Tibial nerve (tissue), 4 donors: ENCODE measurements at regions not wholly inside any gene's neighbourhood (a gene's known extent, or its start where the extent isn't known, plus 50 kb on each side); places are given as distances from the start of the nearest gene placed in this dataset.

Experiments
- DNase-seq, 2 donors: peaks; one replicate each; pipeline ENCODE4 v3.0.0-alpha.2; 2019; ENCODE audit warnings: low spot score in 2 of 2
- H3K27ac ChIP-seq, 4 donors: fragments of 200-600 bp; sonication (generic) in 3 of 4; one replicate each; pipeline ENCODE4 v1.5.1; 2017 to 2019; ENCODE audit warnings: mild to moderate bottlenecking in 1 of 4
- H3K27me3 ChIP-seq, 2 donors: fragments of 200-600 bp; sonication (generic) in 1 of 2; one replicate each; pipeline versions ENCODE4 v1.5.1 to v1.6.0; 2017 to 2019
- H3K36me3 ChIP-seq, 3 donors: fragments of 200-600 bp; sonication (generic); one replicate each; pipeline ENCODE4 v1.5.1; 2018 to 2019
- H3K4me1 ChIP-seq, 4 donors: fragments of 200-600 bp; sonication (generic) in 3 of 4; one replicate each; pipeline ENCODE4 v1.5.1; 2017 to 2019
- H3K4me3 ChIP-seq, 4 donors: fragments of 200-600 bp; sonication (generic) in 3 of 4; one replicate each; pipeline ENCODE4 v1.5.1; 2017 to 2019; ENCODE audit warnings: mild to moderate bottlenecking in 1 of 4, moderate library complexity in 1 of 4
- H3K9me3 ChIP-seq, 4 donors: fragments of 200-600 bp; sonication (generic) in 3 of 4; one replicate each; pipeline ENCODE4 v1.5.1; 2017 to 2019
- CTCF ChIP-seq, 5 experiments: fragments of 200-600 bp in 3 of 5; fragments of 450-650 bp in 2 of 5; sonication (generic) in 3 of 5; IDR thresholded peaks; one replicate each; pipeline ENCODE4 v1.5.1; 2016 to 2019; ENCODE audit warnings: antibody characterized with exemption in 5 of 5, mild to moderate bottlenecking in 3 of 5, moderate library complexity in 2 of 5
- EP300 ChIP-seq, 2 donors: sonication (generic); formaldehyde crosslinking; IDR thresholded peaks; one replicate each; pipeline ENCODE4 v1.6.1; 2017; ENCODE audit warnings: antibody characterized with exemption in 2 of 2, mild to moderate bottlenecking in 1 of 2
- POLR2A ChIP-seq, 2 donors: fragments of 450-650 bp; IDR thresholded peaks; one replicate each; pipeline ENCODE4 v1.6.1; 2017; ENCODE audit warnings: antibody characterized with exemption in 2 of 2, mild to moderate bottlenecking in 2 of 2, moderate library complexity in 2 of 2
- WGBS, 2 donors: methylation state at CpG; one replicate each; pipeline ENCODE4 v1.1.5; 2018; 5-methylcytosine and 5-hydroxymethylcytosine counted together

- 69% methylated on average over 3 of the region's 3 CpGs for WGBS, 2 donors
- H3K4me1 ChIP-seq = no peaks in the 10 kb centered on the region
- no peak overlapping the region for H3K27ac ChIP-seq
- TF ChIP-seq POLR2A (IDR thresholded peaks at IDR 0.05) = no peak
- TF ChIP-seq CTCF (IDR thresholded peaks at IDR 0.05) = no peak
- no peak for TF ChIP-seq EP300 (IDR thresholded peaks at IDR 0.05)
- H3K27me3 ChIP-seq = no peaks in the 10 kb centered on the region
- H3K9me3 ChIP-seq = no peaks in the 10 kb centered on the region
- no peak for DNase-seq
- no peak overlapping the region for H3K4me3 ChIP-seq
- no peaks in the 10 kb centered on the region for H3K36me3 ChIP-seq
Observed at GRCh38 chr7:89474456-89474855, 678.9 kb upstream of the TEX47 start.

GRCh38 chr7:89477991-89478390, 676.3 kb upstream of the STEAP1 start:
- no peak overlapping the region for H3K27ac ChIP-seq
- WGBS, 2 donors = 67 to 70% methylated on average over 3 of the region's 3 CpGs
- TF ChIP-seq CTCF (IDR thresholded peaks at IDR 0.05) = no peak
- no peaks in the 10 kb centered on the region for H3K9me3 ChIP-seq
- no peak overlapping the region for H3K4me3 ChIP-seq
- H3K36me3 ChIP-seq = no peaks in the 10 kb centered on the region
- DNase-seq = no peak
- H3K4me1 ChIP-seq = no peaks in the 10 kb centered on the region
- no peaks in the 10 kb centered on the region for H3K27me3 ChIP-seq

- TF ChIP-seq CTCF (IDR thresholded peaks at IDR 0.05) = no peak
- TF ChIP-seq POLR2A (IDR thresholded peaks at IDR 0.05) = no peak
- TF ChIP-seq EP300 (IDR thresholded peaks at IDR 0.05) = no peak
Observed at GRCh38 chr7:89495704-89496103, 658.6 kb upstream of the STEAP1 start.

GRCh38 chr7:89500084-89500483, 654.2 kb upstream of the STEAP1 start:
- WGBS, 2 donors = 81 to 84% methylated on average over 2 of the region's 2 CpGs
- Histone ChIP-seq H3K27ac (no peak overlapping the region), H3K4me3 (no peak overlapping the region), H3K9me3 (no peaks in the 10 kb centered on the region), H3K36me3 (no peaks in the 10 kb centered on the region), H3K4me1 (no peaks in the 10 kb centered on the region), H3K27me3 (no peaks in the 10 kb centered on the region)
- no peak for DNase-seq
- TF ChIP-seq EP300 (IDR thresholded peaks at IDR 0.05) (no peak), POLR2A (IDR thresholded peaks at IDR 0.05) (no peak), CTCF (IDR thresholded peaks at IDR 0.05) (no peak)

More at GRCh38 chr7:89495704-89496103, 658.6 kb upstream of the STEAP1 start:
- Histone ChIP-seq H3K27ac (no peak overlapping the region), H3K4me3 (no peak overlapping the region), H3K9me3 (no peaks in the 10 kb centered on the region), H3K4me1 (no peaks in the 10 kb centered on the region), H3K36me3 (no peaks in the 10 kb centered on the region), H3K27me3 (no peaks in the 10 kb centered on the region)
- no peak for DNase-seq
- 79 to 90% methylated on average over 3 of the region's 3 CpGs for WGBS, 2 donors

GRCh38 chr7:89503281-89503680, 651.0 kb upstream of the STEAP1 start:
- DNase-seq = no peak
- no peaks in the 10 kb centered on the region for H3K36me3 ChIP-seq

More at GRCh38 chr7:89503281-89503680, 651.0 kb upstream of the STEAP1 start:
- no peak overlapping the region for H3K27ac ChIP-seq
- H3K9me3 ChIP-seq = no peaks in the 10 kb centered on the region
- H3K27me3 ChIP-seq = no peaks in the 10 kb centered on the region
- H3K4me3 ChIP-seq = no peak overlapping the region
- TF ChIP-seq POLR2A (IDR thresholded peaks at IDR 0.05) = no peak
- no peak for TF ChIP-seq CTCF (IDR thresholded peaks at IDR 0.05)
- TF ChIP-seq EP300 (IDR thresholded peaks at IDR 0.05) = no peak
- H3K4me1 ChIP-seq = no peaks in the 10 kb centered on the region
